NCI-H1417 (cell line): ENCODE measurements at regions not wholly inside any gene's neighbourhood (a gene's known extent, or its start where the extent isn't known, plus 50 kb on each side); places are given as distances from the start of the nearest gene placed in this dataset.
A peak's percentile ranks its signal among the peaks of the same experiment; 100 is the strongest.

Experiments
- DNase-seq, 3 experiments: peaks; one replicate each; lab custom pipeline; 2025; lab: John Stamatoyannopoulos, UW

- DNase-seq = no peak
Observed at GRCh38 chr2:10201201-10201600, 78.7 kb downstream of the RRM2 start.

GRCh38 chr2:10202131-10202665 lies 79.7 kb downstream of the RRM2 start:
- no peak for DNase-seq

- peak in 2 of 3 experiments; percentile 50 to 74 for DNase-seq
Observed at GRCh38 chr2:10204326-10205161, 82.0 kb downstream of the RRM2 start.

- DNase-seq = no peak
Observed at GRCh38 chr2:10205162-10205475, 82.6 kb downstream of the RRM2 start.

GRCh38 chr2:10208736-10209135 lies 86.2 kb downstream of the RRM2 start:
- DNase-seq = peak in 2 of 3 experiments; percentile 30 to 63

GRCh38 chr2:10209406-10209935 lies 86.9 kb downstream of the RRM2 start:
- no peak for DNase-seq

- DNase-seq = no peak
Observed at GRCh38 chr2:10210336-10210735, 87.8 kb downstream of the RRM2 start.

- DNase-seq = no peak
Observed at GRCh38 chr2:10211844-10212422, 89.4 kb downstream of the RRM2 start.

GRCh38 chr2:10212827-10213226 lies 89.9 kb upstream of the HPCAL1 start:
- DNase-seq = no peak

GRCh38 chr2:10214179-10214578 lies 88.5 kb upstream of the HPCAL1 start:
- no peak for DNase-seq

GRCh38 chr2:10215393-10215935 lies 87.2 kb upstream of the HPCAL1 start:
- DNase-seq = no peak

GRCh38 chr2:10216677-10217488 lies 85.8 kb upstream of the HPCAL1 start:
- no peak for DNase-seq

- DNase-seq = no peak
Observed at GRCh38 chr2:10217489-10218435, 84.9 kb upstream of the HPCAL1 start.

GRCh38 chr2:10220045-10220901 lies 82.4 kb upstream of the HPCAL1 start:
- DNase-seq = peak; percentile 20 to 77 (median 66)

- peak in 2 of 3 experiments; percentile 20 to 93 for DNase-seq
Observed at GRCh38 chr2:10220902-10221391, 81.8 kb upstream of the HPCAL1 start.

- DNase-seq = peak in 1 of 3 experiments; percentile 93
Observed at GRCh38 chr2:10221443-10221842, 81.3 kb upstream of the HPCAL1 start.

- DNase-seq = peak in 1 of 3 experiments; percentile 46
Observed at GRCh38 chr2:10221976-10222870, 80.5 kb upstream of the HPCAL1 start.

GRCh38 chr2:10223471-10223870 lies 79.2 kb upstream of the HPCAL1 start:
- DNase-seq = no peak
